H9 (cell line): ENCODE measurements at regions not wholly inside any gene's neighbourhood (a gene's known extent, or its start where the extent isn't known, plus 50 kb on each side); places are given as distances from the start of the nearest gene placed in this dataset.
A peak's percentile ranks its signal among the peaks of the same experiment; 100 is the strongest.

Experiments used
- DNase-seq: peaks from one replicate; pipeline ENCODE4 v3.0.0-alpha.2; 2017
- H2AFZ ChIP-seq: one replicate; pipeline ENCODE4 v1.6.1; 2013; ENCODE audit warnings: mild to moderate bottlenecking, low read length, control low read depth, moderate library complexity
- H2AK5ac ChIP-seq: 2 replicates; pipeline ENCODE4 v1.6.1; 2013; ENCODE audit warnings: low read length, control low read depth, mixed read lengths; ENCODE audit not compliant: insufficient read length
- H2BK120ac ChIP-seq: one replicate; pipeline ENCODE4 v1.6.1; 2013; ENCODE audit warnings: low read depth, mild to moderate bottlenecking, low read length, control low read depth, inconsistent platforms; ENCODE audit not compliant: poor library complexity, severe bottlenecking
- H2BK12ac ChIP-seq: 2 replicates; pipeline ENCODE4 v1.6.1; 2013; ENCODE audit warnings: low read length, control low read depth, mixed read lengths, low read depth; ENCODE audit not compliant: insufficient read length
- H2BK15ac ChIP-seq: 2 replicates; pipeline ENCODE4 v1.6.1; 2013; ENCODE audit warnings: low read depth, low read length, control low read depth
- H2BK20ac ChIP-seq: one replicate; pipeline ENCODE4 v1.6.1; 2013; ENCODE audit warnings: low read depth, mild to moderate bottlenecking, low read length, control low read depth, inconsistent platforms; ENCODE audit not compliant: poor library complexity, severe bottlenecking
- H2BK5ac ChIP-seq: 2 replicates; pipeline ENCODE4 v1.6.1; 2013; ENCODE audit warnings: low read length, control low read depth, mixed read lengths; ENCODE audit not compliant: insufficient read length
- H3K14ac ChIP-seq: 2 replicates; pipeline ENCODE4 v1.6.1; 2013; ENCODE audit warnings: low read length, control low read depth; ENCODE audit not compliant: insufficient read depth
- H3K18ac ChIP-seq: 2 replicates; pipeline ENCODE4 v1.6.1; 2013; ENCODE audit warnings: low read depth, mild to moderate bottlenecking, mixed read lengths, low read length, control low read depth; ENCODE audit not compliant: insufficient read length
- H3K23ac ChIP-seq: 2 replicates; pipeline ENCODE4 v1.6.1; 2013; ENCODE audit warnings: low read length, control low read depth, mixed read lengths, low read depth; ENCODE audit not compliant: insufficient read length
- H3K23me2 ChIP-seq: 2 replicates; pipeline ENCODE4 v1.6.1; 2013; ENCODE audit warnings: low read depth, mild to moderate bottlenecking, mixed read lengths, low read length, control low read depth; ENCODE audit not compliant: insufficient read length, poor library complexity, severe bottlenecking
- H3K27ac ChIP-seq: 2 replicates; pipeline ENCODE4 v1.5.1; 2013; ENCODE audit warnings: low read length, control low read depth, mixed read lengths, low read depth; ENCODE audit not compliant: insufficient read length
- H3K27me3 ChIP-seq: 2 replicates; pipeline ENCODE4 v1.6.1; 2013; ENCODE audit warnings: low read length, control low read depth, inconsistent platforms; ENCODE audit not compliant: insufficient read depth
- H3K4ac ChIP-seq: 2 replicates; pipeline ENCODE4 v1.6.1; 2013; ENCODE audit warnings: low read depth, mild to moderate bottlenecking, control low read depth, inconsistent platforms, low read length, moderate library complexity
- H3K4me1 ChIP-seq: 2 replicates; pipeline ENCODE4 v1.6.1; 2013; ENCODE audit warnings: low read length, control low read depth, inconsistent platforms; ENCODE audit not compliant: insufficient read depth
- H3K4me2 ChIP-seq: 2 replicates; pipeline ENCODE4 v1.6.1; 2013; ENCODE audit warnings: low read length, control low read depth, mixed read lengths; ENCODE audit not compliant: insufficient read length, insufficient read depth
- H3K56ac ChIP-seq: 2 replicates; pipeline ENCODE4 v1.6.1; 2013; ENCODE audit warnings: low read depth, mild to moderate bottlenecking, mixed read lengths, low read length, control low read depth; ENCODE audit not compliant: insufficient read length
- H3K79me1 ChIP-seq: 2 replicates; pipeline ENCODE4 v1.6.1; 2013; ENCODE audit warnings: low read depth, mild to moderate bottlenecking, moderate library complexity, low read length, control low read depth, inconsistent platforms; ENCODE audit not compliant: insufficient read depth, poor library complexity, severe bottlenecking
- H3K79me2 ChIP-seq: 2 replicates; pipeline ENCODE4 v1.6.1; 2013; ENCODE audit warnings: low read length, control low read depth, inconsistent platforms; ENCODE audit not compliant: insufficient read depth
- H3K9ac ChIP-seq: 2 replicates; pipeline ENCODE4 v1.6.1; 2013; ENCODE audit warnings: low read length, control low read depth, mixed read lengths; ENCODE audit not compliant: insufficient read length; ENCODE audit errors: extremely low read depth
- H3K9me3 ChIP-seq: one replicate; pipeline ENCODE4 v1.6.1; 2013; ENCODE audit warnings: low read depth, low read length, inconsistent platforms; ENCODE audit not compliant: control insufficient read depth
- H3T11ph ChIP-seq: one replicate; pipeline ENCODE4 v1.6.1; 2013; ENCODE audit warnings: mild to moderate bottlenecking, low read length, control low read depth, inconsistent platforms
- H4K20me1 ChIP-seq: one replicate; pipeline ENCODE4 v1.6.1; 2013; ENCODE audit not compliant: control insufficient read depth, insufficient read length, insufficient read depth
- H4K5ac ChIP-seq: 2 replicates; pipeline ENCODE4 v1.6.1; 2013; ENCODE audit warnings: low read depth, mild to moderate bottlenecking, mixed read lengths, low read length, control low read depth; ENCODE audit not compliant: insufficient read length
- H4K8ac ChIP-seq: replicated peaks from 2 replicates; pipeline ENCODE4 v1.6.1; 2013; ENCODE audit warnings: low read length, control low read depth, mixed read lengths, low read depth; ENCODE audit not compliant: insufficient read length
- H4K91ac ChIP-seq: 2 replicates; pipeline ENCODE4 v1.6.1; 2013; ENCODE audit warnings: low read depth, mild to moderate bottlenecking, moderate library complexity, mixed read lengths, low read length, control low read depth; ENCODE audit not compliant: insufficient read length
- H3K27ac Mint-ChIP-seq, 3 experiments: 2 replicates in 2 of 3; 3 replicates in 1 of 3; pipeline ENCODE4 v1.8.0; 2020 to 2021; ENCODE audit warnings: mixed read lengths in 3 of 3, mild to moderate bottlenecking in 1 of 3, moderate library complexity in 1 of 3
- H3K27me3 Mint-ChIP-seq: 2 replicates; pipeline ENCODE4 v1.8.0; 2021; ENCODE audit warnings: low read depth, mild to moderate bottlenecking, moderate library complexity, mixed read lengths
- H3K36me3 Mint-ChIP-seq, 3 experiments: 2 replicates in 2 of 3; 3 replicates in 1 of 3; pipeline ENCODE4 v1.8.0; 2020 to 2021; ENCODE audit warnings: low read depth in 3 of 3, mixed read lengths in 3 of 3; ENCODE audit not compliant: insufficient read depth in 1 of 3
- H3K4me1 Mint-ChIP-seq, 2 experiments: 2 replicates each; pipeline ENCODE4 v1.8.0; 2020; ENCODE audit warnings: mixed read lengths in 2 of 2
- H3K4me3 Mint-ChIP-seq, 2 experiments: 2 replicates in 1 of 2; 3 replicates in 1 of 2; pipeline ENCODE4 v1.8.0; 2020 to 2021; ENCODE audit warnings: mild to moderate bottlenecking in 2 of 2, mixed read lengths in 2 of 2, moderate library complexity in 1 of 2
- H3K9me3 Mint-ChIP-seq, 2 experiments: 2 replicates in 1 of 2; 3 replicates in 1 of 2; pipeline ENCODE4 v1.8.0; 2020; ENCODE audit warnings: mild to moderate bottlenecking in 2 of 2, mixed read lengths in 2 of 2, moderate library complexity in 1 of 2
- WGBS: extraction: QIAGEN DNeasy Blood & Tissue Kit; methylation state at CpG from one replicate; pipeline ENCODE4 v1.1.7; 2013; ENCODE audit warnings: missing lambda C conversion rate, low lambda C conversion rate, mixed read lengths; ENCODE audit not compliant: insufficient read length; ENCODE audit errors: extremely low coverage; 5-methylcytosine and 5-hydroxymethylcytosine counted together
- TF ChIP-seq, protein P1 (sequence below): fragments of 200-600 bp; sonication (generic); conservative IDR thresholded peaks from 3 replicates; pipeline ENCODE4 v1.8.0; 2021; ENCODE audit warnings: antibody characterized with exemption, mild to moderate bottlenecking

DNA sequence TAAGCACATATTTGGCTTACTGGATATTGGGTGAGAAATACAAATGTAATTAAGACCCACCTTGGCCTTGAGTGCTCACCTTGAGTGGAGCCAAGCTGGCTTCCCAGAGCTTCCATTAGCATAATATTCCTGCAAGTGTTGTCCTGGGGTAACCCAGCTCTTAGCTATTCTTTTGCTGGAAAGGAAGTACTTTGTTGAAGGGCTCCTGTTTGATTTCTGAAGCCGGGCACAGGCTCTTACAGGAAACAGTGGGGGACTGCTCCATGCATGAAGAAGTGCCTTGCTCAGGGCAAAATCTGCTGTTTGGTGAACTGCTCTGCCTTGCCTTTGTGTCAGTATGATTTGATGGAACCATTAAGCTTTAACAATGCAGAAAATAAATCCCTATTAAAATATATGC lies 325.4 kb downstream of the SMAD2 start:
- no peak overlapping the region for H2BK5ac ChIP-seq
- H3K56ac ChIP-seq: no peak overlapping the region
- Mint-ChIP-seq H3K27me3 (no peaks in the 10 kb centered on the region), H3K4me1 (peaks cover 3 to 18% of the 10 kb centered on the region in 2 experiments), H3K36me3 (peaks cover 0 to 4% (median 2%) of the 10 kb centered on the region in 3 experiments; a peak in 2 of 7 replicates), H3K4me3 (no peak overlapping the region), H3K27ac (no peak overlapping the region), H3K9me3 (no peaks in the 10 kb centered on the region)
- H3K9me3 ChIP-seq: no peaks in the 10 kb centered on the region
- no peak overlapping the region for H4K5ac ChIP-seq
- no peak overlapping the region for H2BK120ac ChIP-seq
- H3K4me1 ChIP-seq: no peaks in the 10 kb centered on the region; the same call in 1 of the 2 replicates
- no peaks in the 10 kb centered on the region for H3K23me2 ChIP-seq
- peak; percentile 5 for DNase-seq
- no peak overlapping the region for H3K4me2 ChIP-seq
- no peak overlapping the region for H3K14ac ChIP-seq
- TF ChIP-seq, protein P1, sequence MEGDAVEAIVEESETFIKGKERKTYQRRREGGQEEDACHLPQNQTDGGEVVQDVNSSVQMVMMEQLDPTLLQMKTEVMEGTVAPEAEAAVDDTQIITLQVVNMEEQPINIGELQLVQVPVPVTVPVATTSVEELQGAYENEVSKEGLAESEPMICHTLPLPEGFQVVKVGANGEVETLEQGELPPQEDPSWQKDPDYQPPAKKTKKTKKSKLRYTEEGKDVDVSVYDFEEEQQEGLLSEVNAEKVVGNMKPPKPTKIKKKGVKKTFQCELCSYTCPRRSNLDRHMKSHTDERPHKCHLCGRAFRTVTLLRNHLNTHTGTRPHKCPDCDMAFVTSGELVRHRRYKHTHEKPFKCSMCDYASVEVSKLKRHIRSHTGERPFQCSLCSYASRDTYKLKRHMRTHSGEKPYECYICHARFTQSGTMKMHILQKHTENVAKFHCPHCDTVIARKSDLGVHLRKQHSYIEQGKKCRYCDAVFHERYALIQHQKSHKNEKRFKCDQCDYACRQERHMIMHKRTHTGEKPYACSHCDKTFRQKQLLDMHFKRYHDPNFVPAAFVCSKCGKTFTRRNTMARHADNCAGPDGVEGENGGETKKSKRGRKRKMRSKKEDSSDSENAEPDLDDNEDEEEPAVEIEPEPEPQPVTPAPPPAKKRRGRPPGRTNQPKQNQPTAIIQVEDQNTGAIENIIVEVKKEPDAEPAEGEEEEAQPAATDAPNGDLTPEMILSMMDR: no peak
- no peaks in the 10 kb centered on the region for H3K27me3 ChIP-seq
- no peaks in the 10 kb centered on the region for H3K79me2 ChIP-seq
- no peak overlapping the region for H4K8ac ChIP-seq
- H2BK20ac ChIP-seq: no peak overlapping the region
- no peak overlapping the region for H4K91ac ChIP-seq
- H4K20me1 ChIP-seq: no peaks in the 10 kb centered on the region
- no peak overlapping the region for H3K23ac ChIP-seq
- no peak overlapping the region for H3K18ac ChIP-seq
- no peak overlapping the region for H2AFZ ChIP-seq
- no CpG with 5 or more reads among the region's 1 CpG for WGBS
- H2BK15ac ChIP-seq: no peak overlapping the region
- H3K27ac ChIP-seq: no peak overlapping the region
- H3K9ac ChIP-seq: no peak overlapping the region
- no peak overlapping the region for H3T11ph ChIP-seq
- H2BK12ac ChIP-seq: no peak overlapping the region
- H3K4ac ChIP-seq: no peak overlapping the region
- H3K79me1 ChIP-seq: no peaks in the 10 kb centered on the region
- H2AK5ac ChIP-seq: no peak overlapping the region
